Mesenchymal stem cell (in vitro differentiated cells and primary cell): ENCODE measurements at regions not wholly inside any gene's neighbourhood (a gene's known extent, or its start where the extent isn't known, plus 50 kb on each side); places are given as distances from the start of the nearest gene placed in this dataset.

Experiments used
- DNase-seq: peaks from one replicate; pipeline ENCODE4 v3.0.0-alpha.2; 2013
- H2AFZ ChIP-seq: one replicate; pipeline ENCODE4 v1.6.1; 2013; ENCODE audit warnings: low read depth, mild to moderate bottlenecking, control low read depth, inconsistent platforms, low read length, moderate library complexity
- H2AK5ac ChIP-seq: 2 replicates; pipeline ENCODE4 v1.6.1; 2013; ENCODE audit warnings: low read length, moderate library complexity, mild to moderate bottlenecking, inconsistent platforms; ENCODE audit not compliant: severe bottlenecking
- H2BK120ac ChIP-seq: one replicate; pipeline ENCODE4 v1.6.1; 2013; ENCODE audit warnings: low read depth, mild to moderate bottlenecking, inconsistent platforms, low read length, moderate library complexity
- H2BK12ac ChIP-seq, 2 experiments: one replicate each; pipeline ENCODE4 v1.6.1; 2013; ENCODE audit warnings: inconsistent platforms in 2 of 2, low read length in 2 of 2, mild to moderate bottlenecking in 2 of 2, moderate library complexity in 2 of 2, control low read depth in 1 of 2
- H2BK15ac ChIP-seq: one replicate; pipeline ENCODE4 v1.6.1; 2013; ENCODE audit warnings: mild to moderate bottlenecking, low read depth, inconsistent platforms; ENCODE audit not compliant: poor library complexity, severe bottlenecking
- H2BK5ac ChIP-seq: 2 replicates; pipeline ENCODE4 v1.6.1; 2013; ENCODE audit warnings: low read depth, mild to moderate bottlenecking, low read length, control low read depth, inconsistent platforms; ENCODE audit not compliant: poor library complexity, severe bottlenecking
- H3K14ac ChIP-seq, 2 experiments: one replicate each; pipeline ENCODE4 v1.6.1; 2013; ENCODE audit warnings: inconsistent platforms in 2 of 2, low read length in 2 of 2, control low read depth in 1 of 2, mild to moderate bottlenecking in 1 of 2, moderate library complexity in 1 of 2
- H3K18ac ChIP-seq, 2 experiments: one replicate each; pipeline ENCODE4 v1.6.1; 2013; ENCODE audit warnings: inconsistent platforms in 2 of 2, low read length in 2 of 2, control low read depth in 1 of 2, low read depth in 1 of 2, mild to moderate bottlenecking in 1 of 2
- H3K23ac ChIP-seq, 2 experiments: one replicate each; pipeline ENCODE4 v1.6.1; 2013; ENCODE audit warnings: inconsistent platforms in 2 of 2, low read length in 2 of 2, mild to moderate bottlenecking in 2 of 2, moderate library complexity in 2 of 2, control low read depth in 1 of 2
- H3K27ac ChIP-seq: 2 replicates; pipeline ENCODE4 v1.5.1; 2013; ENCODE audit warnings: mild to moderate bottlenecking, moderate library complexity, low read length, control low read depth, inconsistent platforms; ENCODE audit not compliant: poor library complexity, severe bottlenecking
- H3K27me3 ChIP-seq, 2 experiments: 2 replicates each; pipeline versions ENCODE4 v1.6.1 to v1.7.0; 2013; ENCODE audit warnings: low read length in 2 of 2, mild to moderate bottlenecking in 2 of 2, moderate library complexity in 2 of 2, control low read depth in 1 of 2, inconsistent platforms in 1 of 2; ENCODE audit not compliant: control insufficient read depth in 1 of 2, insufficient read depth in 1 of 2
- H3K36me3 ChIP-seq, 2 experiments: 2 replicates each; pipeline versions ENCODE4 v1.6.1 to v1.7.0; 2013; ENCODE audit warnings: low read length in 2 of 2, control low read depth in 1 of 2, inconsistent platforms in 1 of 2, low read depth in 1 of 2, mild to moderate bottlenecking in 1 of 2; ENCODE audit not compliant: insufficient read depth in 2 of 2, control insufficient read depth in 1 of 2
- H3K4ac ChIP-seq, 2 experiments: one replicate each; pipeline ENCODE4 v1.6.1; 2013; ENCODE audit warnings: inconsistent platforms in 2 of 2, low read length in 2 of 2, mild to moderate bottlenecking in 2 of 2, moderate library complexity in 2 of 2, control low read depth in 1 of 2, low read depth in 1 of 2
- H3K4me1 ChIP-seq: 2 replicates; pipeline ENCODE4 v1.6.1; 2013; ENCODE audit warnings: low read depth, low read length, control low read depth; ENCODE audit not compliant: control insufficient read depth, insufficient read depth
- H3K4me2 ChIP-seq: 2 replicates; pipeline ENCODE4 v1.6.1; 2013; ENCODE audit warnings: low read length, mild to moderate bottlenecking, inconsistent platforms; ENCODE audit not compliant: poor library complexity, severe bottlenecking
- H3K4me3 ChIP-seq, 2 experiments: 2 replicates each; pipeline versions ENCODE4 v1.5.1 to v1.7.0; 2013; ENCODE audit warnings: low read length in 2 of 2, mild to moderate bottlenecking in 2 of 2, control low read depth in 1 of 2, low read depth in 1 of 2; ENCODE audit not compliant: insufficient read depth in 1 of 2
- H3K79me1 ChIP-seq: replicated peaks from 2 replicates; pipeline ENCODE4 v1.6.1; 2013; ENCODE audit warnings: mild to moderate bottlenecking, control low read depth, low read length, inconsistent platforms; ENCODE audit not compliant: poor library complexity, severe bottlenecking
- H3K9ac ChIP-seq: 2 replicates; pipeline ENCODE4 v1.7.0; 2013; ENCODE audit warnings: mild to moderate bottlenecking, low read length, moderate library complexity
- H3K9me3 ChIP-seq: 2 replicates; pipeline ENCODE4 v1.7.0; 2013; ENCODE audit warnings: mild to moderate bottlenecking, low read length; ENCODE audit not compliant: control insufficient read depth
- H4K8ac ChIP-seq: one replicate; pipeline ENCODE4 v1.6.1; 2013; ENCODE audit warnings: inconsistent platforms, mild to moderate bottlenecking, low read length, moderate library complexity
- H4K91ac ChIP-seq: one replicate; pipeline ENCODE4 v1.6.1; 2013; ENCODE audit warnings: mild to moderate bottlenecking, low read length, inconsistent platforms
- WGBS: methylation state at CpG from one replicate; pipeline ENCODE4 v1.1.7; 2013; ENCODE audit warnings: mixed read lengths; 5-methylcytosine and 5-hydroxymethylcytosine counted together

DNA sequence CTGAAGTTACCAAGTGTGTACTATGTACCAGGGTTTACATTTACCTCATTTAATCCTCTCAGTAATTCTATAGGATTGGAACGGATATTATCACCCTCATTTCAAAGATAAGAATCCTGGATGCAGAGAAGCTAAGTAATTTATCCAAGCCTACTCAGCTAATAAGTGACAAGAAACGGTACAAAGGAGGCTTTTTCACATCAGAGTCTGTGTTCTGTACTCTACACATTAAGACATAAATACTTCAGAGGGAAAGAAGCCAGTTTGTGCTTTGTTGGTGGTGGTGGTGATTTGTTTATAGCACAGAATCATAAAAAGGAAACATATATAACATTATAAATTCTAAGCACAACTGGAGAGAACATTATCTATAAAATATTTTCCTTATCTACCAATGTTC lies 88.3 kb upstream of the HMGCLL1 start:
- WGBS = no CpG with 5 or more reads among the region's 2 CpGs
- Histone ChIP-seq H3K9me3 (no peaks in the 10 kb centered on the region), H2BK15ac (no peak overlapping the region), H2BK120ac (no peak overlapping the region), H3K18ac (no peak overlapping the region), H3K36me3 (no peaks in the 10 kb centered on the region), H4K91ac (no peak overlapping the region), H3K4me1 (no peaks in the 10 kb centered on the region), H3K14ac (no peak overlapping the region), H2AFZ (no peak overlapping the region), H2BK5ac (no peak overlapping the region), H3K27ac (no peak overlapping the region), H3K9ac (no peak overlapping the region), H3K4ac (no peak overlapping the region), H4K8ac (no peak overlapping the region), H3K4me2 (no peak overlapping the region), H3K23ac (no peak overlapping the region), H3K27me3 (no peaks in the 10 kb centered on the region), H2BK12ac (no peak overlapping the region), H3K4me3 (no peak overlapping the region), H3K79me1 (no peaks in the 10 kb centered on the region), H2AK5ac (no peak overlapping the region)
- DNase-seq = no peak

GRCh38 chr6:55666606-55667225 lies 87.7 kb upstream of the HMGCLL1 start:
- Histone ChIP-seq H2BK5ac (no peak overlapping the region), H3K23ac (no peak overlapping the region), H3K36me3 (no peaks in the 10 kb centered on the region), H2BK12ac (no peak overlapping the region), H3K4me2 (no peak overlapping the region), H3K4ac (no peak overlapping the region), H3K79me1 (no peaks in the 10 kb centered on the region), H3K9me3 (peaks cover 4% of the 10 kb centered on the region), H4K8ac (no peak overlapping the region), H3K9ac (no peak overlapping the region), H2BK120ac (no peak overlapping the region), H3K14ac (no peak overlapping the region), H2AFZ (no peak overlapping the region), H3K18ac (no peak overlapping the region), H2BK15ac (no peak overlapping the region), H2AK5ac (no peak overlapping the region), H3K27me3 (no peaks in the 10 kb centered on the region), H3K4me1 (no peaks in the 10 kb centered on the region), H4K91ac (no peak overlapping the region), H3K4me3 (no peak overlapping the region), H3K27ac (no peak overlapping the region)
- WGBS = 25% methylated on average over 1 of the region's 2 CpGs
- peak; percentile 43 for DNase-seq

- H3K4ac ChIP-seq = no peak overlapping the region
- no peak overlapping the region for H3K18ac ChIP-seq
- H3K4me1 ChIP-seq = no peaks in the 10 kb centered on the region
- H3K27ac ChIP-seq = no peak overlapping the region
- no peaks in the 10 kb centered on the region for H3K36me3 ChIP-seq
- no peak overlapping the region for H3K4me3 ChIP-seq
- no peak overlapping the region for H2BK120ac ChIP-seq
- H3K79me1 ChIP-seq = no peaks in the 10 kb centered on the region
- no peak overlapping the region for H2AFZ ChIP-seq
- WGBS = 100% methylated on average over 2 of the region's 3 CpGs
- no peak overlapping the region for H3K14ac ChIP-seq
- H2BK5ac ChIP-seq = no peak overlapping the region
- no peak overlapping the region for H4K91ac ChIP-seq
- no peak overlapping the region for H2AK5ac ChIP-seq
- DNase-seq = no peak
- no peak overlapping the region for H2BK12ac ChIP-seq
- no peak overlapping the region for H3K4me2 ChIP-seq
- no peak overlapping the region for H2BK15ac ChIP-seq
- H4K8ac ChIP-seq = no peak overlapping the region
- H3K9ac ChIP-seq = no peak overlapping the region
- H3K23ac ChIP-seq = no peak overlapping the region
- H3K9me3 ChIP-seq = peaks cover 4% of the 10 kb centered on the region
- no peaks in the 10 kb centered on the region for H3K27me3 ChIP-seq
These were observed 87.0 kb upstream of the HMGCLL1 start for GRCh38 chr6:55666037-55666436.

GRCh38 chr6:55664591-55665587 lies 85.9 kb upstream of the HMGCLL1 start:
- peak overlapping the region; percentile 46 for H3K9ac ChIP-seq
- H2BK120ac ChIP-seq = no peak overlapping the region
- no peak for DNase-seq
- H3K27ac ChIP-seq = no peak overlapping the region
- no peak overlapping the region for H2AK5ac ChIP-seq
- H3K4me2 ChIP-seq = no peak overlapping the region
- H4K91ac ChIP-seq = no peak overlapping the region
- H3K14ac ChIP-seq = no peak overlapping the region
- H3K18ac ChIP-seq = peak overlapping the region in 1 of 2 experiments; percentile 48
- H4K8ac ChIP-seq = no peak overlapping the region
- peak overlapping the region in 1 of 2 experiments; percentile 54 for H2BK12ac ChIP-seq
- H3K36me3 ChIP-seq = no peaks in the 10 kb centered on the region
- no peaks in the 10 kb centered on the region for H3K79me1 ChIP-seq
- H3K27me3 ChIP-seq = no peaks in the 10 kb centered on the region
- 74% methylated on average over 1 of the region's 2 CpGs for WGBS
- no peaks in the 10 kb centered on the region for H3K4me1 ChIP-seq
- H2BK5ac ChIP-seq = no peak overlapping the region
- H3K4me3 ChIP-seq = no peak overlapping the region
- no peak overlapping the region for H3K4ac ChIP-seq
- no peak overlapping the region for H3K23ac ChIP-seq
- H2AFZ ChIP-seq = no peak overlapping the region
- peaks cover 4% of the 10 kb centered on the region for H3K9me3 ChIP-seq
- H2BK15ac ChIP-seq = no peak overlapping the region
